Right atrium auricular region (tissue), 2 donors: ENCODE measurements at regions not wholly inside any gene's neighbourhood (a gene's known extent, or its start where the extent isn't known, plus 50 kb on each side); places are given as distances from the start of the nearest gene placed in this dataset.
"Not testable (repeated sequence)": the region's sequence is repeated elsewhere in the genome, so short reads cannot be mapped to it uniquely, and the experiment has no call there.

Source experiments
- DNase-seq: peaks from one replicate; pipeline ENCODE4 v3.0.0-alpha.2; 2019; ENCODE audit warnings: low spot score
- H3K27ac ChIP-seq, 2 donors: fragments of 200-600 bp; sonication (generic); 1 replicate in 1 of 2; 2 replicates in 1 of 2; pipeline ENCODE4 v1.5.1; 2016 to 2019
- H3K27me3 ChIP-seq, 2 donors: fragments of 200-600 bp; sonication (generic); one replicate each; pipeline versions ENCODE4 v1.5.1 to v1.6.0; 2017 to 2019
- H3K36me3 ChIP-seq: fragments of 200-600 bp; sonication (generic); one replicate; pipeline ENCODE4 v1.5.1; 2016
- H3K4me1 ChIP-seq, 2 donors: fragments of 200-600 bp; sonication (generic); one replicate each; pipeline versions ENCODE4 v1.5.1 to v1.6.0; 2017 to 2019
- H3K4me3 ChIP-seq, 2 donors: fragments of 200-600 bp; sonication (generic); 1 replicate in 1 of 2; 2 replicates in 1 of 2; pipeline ENCODE4 v1.5.1; 2017 to 2019; ENCODE audit warnings: mild to moderate bottlenecking in 1 of 2, moderate library complexity in 1 of 2
- H3K9me3 ChIP-seq, 2 donors: fragments of 200-600 bp; sonication (generic); one replicate each; pipeline ENCODE4 v1.5.1; 2019
- TF ChIP-seq, protein P1 (sequence below), 2 donors: fragments of 200-600 bp; sonication (generic); IDR thresholded peaks; one replicate each; pipeline ENCODE4 v1.5.1; 2019; ENCODE audit warnings: antibody characterized with exemption in 2 of 2

DNA sequence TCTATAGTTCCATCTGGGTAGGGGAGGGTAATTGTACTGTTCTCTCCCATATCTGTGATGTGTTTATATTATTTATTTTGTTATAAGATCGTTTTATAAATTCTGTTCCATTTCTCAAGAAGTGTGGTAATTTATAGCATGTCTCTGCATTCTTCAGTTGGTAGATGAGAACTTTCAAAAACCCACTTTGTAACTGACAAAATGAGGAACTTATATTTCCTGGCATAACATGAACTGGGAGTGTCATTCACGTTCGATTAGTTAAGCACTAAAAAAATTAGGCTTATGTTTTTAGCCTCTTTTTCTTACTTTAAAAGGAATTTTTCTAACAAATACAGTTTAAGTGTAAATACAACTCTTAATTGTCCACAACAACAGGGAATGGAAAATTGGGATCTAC lies 230.8 kb downstream of the CGGBP1 start:
- Histone ChIP-seq H3K36me3 (no peaks in the 10 kb centered on the region), H3K4me1 (no peaks in the 10 kb centered on the region), H3K9me3 (no peaks in the 10 kb centered on the region), H3K27me3 (no peaks in the 10 kb centered on the region), H3K4me3 (no peak overlapping the region), H3K27ac (no peak overlapping the region)
- no peak for DNase-seq
- TF ChIP-seq, protein P1, sequence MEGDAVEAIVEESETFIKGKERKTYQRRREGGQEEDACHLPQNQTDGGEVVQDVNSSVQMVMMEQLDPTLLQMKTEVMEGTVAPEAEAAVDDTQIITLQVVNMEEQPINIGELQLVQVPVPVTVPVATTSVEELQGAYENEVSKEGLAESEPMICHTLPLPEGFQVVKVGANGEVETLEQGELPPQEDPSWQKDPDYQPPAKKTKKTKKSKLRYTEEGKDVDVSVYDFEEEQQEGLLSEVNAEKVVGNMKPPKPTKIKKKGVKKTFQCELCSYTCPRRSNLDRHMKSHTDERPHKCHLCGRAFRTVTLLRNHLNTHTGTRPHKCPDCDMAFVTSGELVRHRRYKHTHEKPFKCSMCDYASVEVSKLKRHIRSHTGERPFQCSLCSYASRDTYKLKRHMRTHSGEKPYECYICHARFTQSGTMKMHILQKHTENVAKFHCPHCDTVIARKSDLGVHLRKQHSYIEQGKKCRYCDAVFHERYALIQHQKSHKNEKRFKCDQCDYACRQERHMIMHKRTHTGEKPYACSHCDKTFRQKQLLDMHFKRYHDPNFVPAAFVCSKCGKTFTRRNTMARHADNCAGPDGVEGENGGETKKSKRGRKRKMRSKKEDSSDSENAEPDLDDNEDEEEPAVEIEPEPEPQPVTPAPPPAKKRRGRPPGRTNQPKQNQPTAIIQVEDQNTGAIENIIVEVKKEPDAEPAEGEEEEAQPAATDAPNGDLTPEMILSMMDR (IDR thresholded peaks at IDR 0.05), result no peak

DNA sequence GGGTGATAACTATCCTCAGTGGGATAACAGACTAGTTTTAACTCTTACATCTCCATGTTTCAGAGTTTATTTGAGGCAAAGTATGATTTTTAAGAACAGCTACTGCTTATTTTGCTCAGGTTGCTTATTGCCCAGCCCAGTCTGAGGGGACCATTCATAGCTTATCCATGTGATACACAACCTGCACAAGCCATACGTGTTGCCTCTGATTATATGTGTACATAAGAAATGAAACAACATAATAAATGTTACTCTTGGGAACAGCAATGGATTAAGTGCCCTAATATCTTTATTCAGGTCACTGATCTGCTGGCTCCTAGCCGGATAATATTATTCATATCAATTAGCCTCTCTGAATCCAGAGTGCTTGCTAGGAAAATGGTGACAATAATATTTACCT lies 236.2 kb downstream of the CGGBP1 start:
- Histone ChIP-seq H3K27me3 (no peaks in the 10 kb centered on the region), H3K9me3 (no peaks in the 10 kb centered on the region), H3K4me3 (no peak overlapping the region), H3K36me3 (no peaks in the 10 kb centered on the region), H3K27ac (no peak overlapping the region), H3K4me1 (no peaks in the 10 kb centered on the region)
- DNase-seq, result no peak
- TF ChIP-seq, protein P1 (IDR thresholded peaks at IDR 0.05), result no peak

DNA sequence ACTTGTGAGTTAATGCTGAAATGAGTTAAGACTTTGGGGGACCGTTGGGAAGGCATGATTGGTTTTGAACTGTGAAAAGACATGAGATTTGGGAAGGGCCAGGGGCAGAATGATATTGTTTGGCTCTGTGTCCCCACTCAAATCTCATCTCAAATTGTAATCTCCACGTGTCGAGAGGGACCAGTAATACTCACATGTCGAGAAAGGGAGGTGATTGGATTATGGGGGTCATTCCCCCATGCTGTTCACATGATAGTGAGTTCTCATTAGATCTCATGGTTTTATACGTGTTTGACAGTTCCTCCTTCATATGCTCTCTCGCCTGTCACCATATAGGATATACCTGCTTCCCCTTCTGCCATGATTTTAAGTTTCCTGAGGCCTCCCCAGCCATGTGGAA lies 245.3 kb downstream of the CGGBP1 start:
- H3K4me3 ChIP-seq, H3K4me1 ChIP-seq, H3K9me3 ChIP-seq, H3K27ac ChIP-seq, H3K27me3 ChIP-seq, DNase-seq, H3K36me3 ChIP-seq: not testable (repeated sequence)

DNA sequence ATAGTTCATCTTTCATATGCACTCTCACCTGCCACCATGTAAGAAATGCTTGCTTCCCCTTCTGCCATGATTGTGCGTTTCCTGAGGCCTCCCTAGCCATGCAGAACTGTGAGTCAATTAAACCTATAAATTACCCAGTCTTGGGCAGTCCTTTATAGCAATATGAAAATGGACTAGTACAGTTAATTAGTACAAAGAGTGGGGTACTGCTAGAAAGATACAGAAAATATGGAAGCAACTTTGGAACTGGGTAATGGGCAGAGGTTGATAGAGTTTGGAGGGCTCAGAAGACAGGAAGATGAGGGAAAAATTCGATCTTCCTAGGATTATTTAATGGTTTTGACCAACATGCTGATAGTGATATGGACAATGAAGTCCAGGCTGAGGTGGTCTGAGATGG lies 246.9 kb downstream of the CGGBP1 start:
- Histone ChIP-seq H3K4me3 (no peak overlapping the region), H3K36me3 (no peaks in the 10 kb centered on the region), H3K27ac (no peak overlapping the region), H3K27me3 (no peaks in the 10 kb centered on the region), H3K9me3 (no peaks in the 10 kb centered on the region), H3K4me1 (no peaks in the 10 kb centered on the region)
- TF ChIP-seq, protein P1 (IDR thresholded peaks at IDR 0.05), result no peak
- DNase-seq, result no peak

DNA sequence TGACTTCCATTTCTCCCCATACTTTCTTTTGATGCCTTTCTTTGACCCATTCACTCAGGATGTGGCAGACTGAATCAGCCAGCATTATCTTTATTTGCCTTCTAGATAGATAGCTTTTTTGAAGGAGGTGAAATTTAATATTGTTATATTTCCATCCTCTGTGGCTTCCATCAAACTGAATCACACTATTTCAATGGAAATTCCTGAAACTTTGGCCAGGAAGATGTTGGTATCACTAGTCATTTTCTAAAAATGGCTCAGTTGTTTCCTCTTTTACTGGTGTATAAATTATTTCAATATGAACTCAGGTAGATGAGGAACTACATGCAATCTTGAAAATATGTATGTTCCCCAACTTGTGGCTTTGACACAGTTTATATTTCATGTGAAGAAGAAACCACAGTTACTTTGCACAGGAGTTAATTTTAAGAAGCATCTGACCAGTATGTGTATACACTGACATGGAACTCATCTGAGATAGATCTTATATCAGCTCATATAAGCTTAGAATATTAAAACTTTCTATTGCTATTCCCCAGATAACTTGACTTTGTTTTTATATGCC lies 248.3 kb downstream of the CGGBP1 start:
- Histone ChIP-seq H3K27ac (no peak overlapping the region), H3K4me3 (no peak overlapping the region), H3K36me3 (no peaks in the 10 kb centered on the region), H3K9me3 (no peaks in the 10 kb centered on the region), H3K27me3 (no peaks in the 10 kb centered on the region), H3K4me1 (no peaks in the 10 kb centered on the region)
- TF ChIP-seq, protein P1 (IDR thresholded peaks at IDR 0.05), result no peak
- no peak for DNase-seq

DNA sequence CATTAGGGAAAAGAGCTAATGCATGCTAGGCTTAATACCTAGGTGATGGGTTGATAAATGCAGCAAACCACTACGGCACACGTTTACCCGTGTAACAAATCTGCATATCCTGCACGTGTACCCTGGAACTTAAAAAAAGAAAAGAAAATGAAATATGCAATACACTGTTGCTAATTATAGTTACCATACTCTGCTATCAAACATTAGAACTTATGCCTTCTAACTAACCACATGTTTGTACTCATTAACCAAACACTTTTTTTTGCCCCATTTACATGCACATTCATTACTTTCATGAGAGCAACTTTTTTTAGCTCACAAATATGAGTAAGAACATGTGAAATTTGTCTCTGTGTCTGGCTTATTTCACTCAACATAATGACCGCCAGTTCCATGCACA lies 253.1 kb downstream of the CGGBP1 start:
- Histone ChIP-seq H3K27ac (no peak overlapping the region), H3K36me3 (no peaks in the 10 kb centered on the region), H3K9me3 (no peaks in the 10 kb centered on the region), H3K4me1 (no peaks in the 10 kb centered on the region), H3K27me3 (no peaks in the 10 kb centered on the region), H3K4me3 (no peak overlapping the region)
- DNase-seq, result no peak
- TF ChIP-seq, protein P1 (IDR thresholded peaks at IDR 0.05), result no peak
